ENCODE measurements at regions not wholly inside any gene's neighbourhood (a gene's known extent, or its start where the extent isn't known, plus 50 kb on each side); places are given as distances from the start of the nearest gene placed in this dataset.
"Not testable (repeated sequence)": the region's sequence is repeated elsewhere in the genome, so short reads cannot be mapped to it uniquely, and the experiment has no call there.

DNA sequence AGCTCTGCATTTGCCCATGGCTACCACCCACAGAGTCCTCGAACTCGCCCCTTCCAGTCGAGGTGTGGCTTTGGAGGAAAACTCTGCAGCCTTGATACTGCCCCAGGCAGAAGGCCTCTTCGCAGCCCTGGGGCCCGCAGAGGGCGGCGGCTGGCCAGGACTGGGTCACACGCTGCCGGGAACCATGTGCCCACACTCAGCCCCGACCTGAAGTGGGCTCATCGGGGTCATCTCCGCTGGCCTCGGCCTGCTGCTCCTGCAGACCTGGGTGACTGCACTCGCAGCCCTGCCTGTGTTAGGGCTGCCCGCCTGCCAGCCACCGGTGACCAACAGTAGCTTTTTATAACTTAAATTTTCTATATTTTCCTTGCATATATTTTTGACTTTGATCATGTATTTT, 89.6 kb upstream of the POTEC start:
- H3K27me3 Mint-ChIP-seq (ENCODE audit: low read depth); H4K8ac ChIP-seq (replicated peaks; ENCODE audit: insufficient read length, low read depth, low read length); H3K27me3 ChIP-seq (ENCODE audit: insufficient read depth, low read length); H3K4ac ChIP-seq (ENCODE audit: low read depth, low read length); H3K18ac ChIP-seq (ENCODE audit: insufficient read length, low read depth, low read length); H3K79me2 ChIP-seq (ENCODE audit: insufficient read depth, low read length); H3K36me3 Mint-ChIP-seq (ENCODE audit: insufficient read depth in 1 of 3, low read depth in 3 of 3); H3K23ac ChIP-seq (ENCODE audit: insufficient read length, low read depth, low read length); H2BK20ac ChIP-seq (ENCODE audit: low read depth, low read length, poor library complexity, severe bottlenecking); H3K4me3 Mint-ChIP-seq; H4K91ac ChIP-seq (ENCODE audit: insufficient read length, low read depth, low read length); H3K9ac ChIP-seq (ENCODE audit: extremely low read depth, insufficient read length, low read length); H2AFZ ChIP-seq (ENCODE audit: low read length); H2BK15ac ChIP-seq (ENCODE audit: low read depth, low read length); H3K14ac ChIP-seq (ENCODE audit: insufficient read depth, low read length); H2AK5ac ChIP-seq (ENCODE audit: insufficient read length, low read length); H2BK12ac ChIP-seq (ENCODE audit: insufficient read length, low read depth, low read length); H3K56ac ChIP-seq (ENCODE audit: insufficient read length, low read depth, low read length); H4K20me1 ChIP-seq (ENCODE audit: control insufficient read depth, insufficient read depth, insufficient read length); H3K27ac Mint-ChIP-seq; H3K79me1 ChIP-seq (ENCODE audit: insufficient read depth, low read depth, low read length, poor library complexity, severe bottlenecking); H2BK120ac ChIP-seq (ENCODE audit: low read depth, low read length, poor library complexity, severe bottlenecking); H3K4me2 ChIP-seq (ENCODE audit: insufficient read depth, insufficient read length, low read length); H2BK5ac ChIP-seq (ENCODE audit: insufficient read length, low read length); H3K4me1 Mint-ChIP-seq; H3K4me1 ChIP-seq (ENCODE audit: insufficient read depth, low read length); H3T11ph ChIP-seq (ENCODE audit: low read length); H4K5ac ChIP-seq (ENCODE audit: insufficient read length, low read depth, low read length); H3K27ac ChIP-seq (ENCODE audit: insufficient read length, low read depth, low read length); H3K23me2 ChIP-seq (ENCODE audit: insufficient read length, low read depth, low read length, poor library complexity, severe bottlenecking); DNase-seq: not testable (repeated sequence)
- peaks cover 29 to 31% of the 10 kb centered on the region in 2 experiments for H3K9me3 Mint-ChIP-seq
- H3K9me3 ChIP-seq (ENCODE audit: control insufficient read depth, low read depth, low read length): peaks cover 14% of the 10 kb centered on the region
- WGBS (ENCODE audit: extremely low coverage, insufficient read length, low lambda C conversion rate): no CpG with 5 or more reads among the region's 16 CpGs

DNA sequence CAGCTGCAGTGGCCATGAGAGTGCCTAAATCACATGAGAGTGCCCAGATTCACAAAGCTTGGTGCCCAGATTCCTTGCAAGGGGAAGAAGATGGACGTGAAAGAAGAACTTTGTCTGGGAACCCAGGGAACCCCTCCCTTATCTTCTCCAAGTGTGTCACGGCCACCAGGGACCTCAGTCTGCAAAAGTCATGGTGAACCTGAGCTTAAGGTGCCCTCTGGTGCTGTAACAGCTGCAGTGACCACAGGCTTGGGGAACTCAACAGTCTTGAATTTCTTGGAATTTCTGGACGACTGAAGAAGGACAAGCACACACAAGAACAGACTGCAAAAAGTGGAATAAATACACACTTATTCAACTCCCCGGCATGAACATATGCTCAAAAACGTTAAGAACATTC, 94.6 kb upstream of the POTEC start:
- not testable (repeated sequence) for H3K4ac ChIP-seq (ENCODE audit: low read depth, low read length); H2AK5ac ChIP-seq (ENCODE audit: insufficient read length, low read length); H2BK15ac ChIP-seq (ENCODE audit: low read depth, low read length); H3K9ac ChIP-seq (ENCODE audit: extremely low read depth, insufficient read length, low read length); H3K18ac ChIP-seq (ENCODE audit: insufficient read length, low read depth, low read length); H3K4me2 ChIP-seq (ENCODE audit: insufficient read depth, insufficient read length, low read length); H4K5ac ChIP-seq (ENCODE audit: insufficient read length, low read depth, low read length); H3K4me3 Mint-ChIP-seq; H3K27ac ChIP-seq (ENCODE audit: insufficient read length, low read depth, low read length); H3K4me1 ChIP-seq (ENCODE audit: insufficient read depth, low read length); H4K8ac ChIP-seq (replicated peaks; ENCODE audit: insufficient read length, low read depth, low read length); H3K4me1 Mint-ChIP-seq; H3K27me3 ChIP-seq (ENCODE audit: insufficient read depth, low read length); H3K23me2 ChIP-seq (ENCODE audit: insufficient read length, low read depth, low read length, poor library complexity, severe bottlenecking); H3K23ac ChIP-seq (ENCODE audit: insufficient read length, low read depth, low read length); H3K56ac ChIP-seq (ENCODE audit: insufficient read length, low read depth, low read length); H2AFZ ChIP-seq (ENCODE audit: low read length); H2BK12ac ChIP-seq (ENCODE audit: insufficient read length, low read depth, low read length); H3K79me1 ChIP-seq (ENCODE audit: insufficient read depth, low read depth, low read length, poor library complexity, severe bottlenecking); H2BK5ac ChIP-seq (ENCODE audit: insufficient read length, low read length); H4K91ac ChIP-seq (ENCODE audit: insufficient read length, low read depth, low read length); H3T11ph ChIP-seq (ENCODE audit: low read length); DNase-seq; H2BK120ac ChIP-seq (ENCODE audit: low read depth, low read length, poor library complexity, severe bottlenecking); H3K79me2 ChIP-seq (ENCODE audit: insufficient read depth, low read length); H3K14ac ChIP-seq (ENCODE audit: insufficient read depth, low read length); H3K27me3 Mint-ChIP-seq (ENCODE audit: low read depth); H3K27ac Mint-ChIP-seq; H2BK20ac ChIP-seq (ENCODE audit: low read depth, low read length, poor library complexity, severe bottlenecking); H4K20me1 ChIP-seq (ENCODE audit: control insufficient read depth, insufficient read depth, insufficient read length)
- peaks cover 53 to 64% of the 10 kb centered on the region in 2 experiments for H3K9me3 Mint-ChIP-seq
- WGBS (ENCODE audit: extremely low coverage, insufficient read length, low lambda C conversion rate): no CpG with 5 or more reads among the region's 5 CpGs
- peaks cover 14% of the 10 kb centered on the region for H3K9me3 ChIP-seq (ENCODE audit: control insufficient read depth, low read depth, low read length)
- peaks cover 8 to 11% (median 11%) of the 10 kb centered on the region in 3 experiments; a peak in 6 of 7 replicates for H3K36me3 Mint-ChIP-seq (ENCODE audit: insufficient read depth in 1 of 3, low read depth in 3 of 3)

All from H9 (cell line).